ENCODE measurements at regions not wholly inside any gene's neighbourhood (a gene's known extent, or its start where the extent isn't known, plus 50 kb on each side); places are given as distances from the start of the nearest gene placed in this dataset.
A peak's percentile ranks its signal among the peaks of the same experiment; 100 is the strongest.

DNA sequence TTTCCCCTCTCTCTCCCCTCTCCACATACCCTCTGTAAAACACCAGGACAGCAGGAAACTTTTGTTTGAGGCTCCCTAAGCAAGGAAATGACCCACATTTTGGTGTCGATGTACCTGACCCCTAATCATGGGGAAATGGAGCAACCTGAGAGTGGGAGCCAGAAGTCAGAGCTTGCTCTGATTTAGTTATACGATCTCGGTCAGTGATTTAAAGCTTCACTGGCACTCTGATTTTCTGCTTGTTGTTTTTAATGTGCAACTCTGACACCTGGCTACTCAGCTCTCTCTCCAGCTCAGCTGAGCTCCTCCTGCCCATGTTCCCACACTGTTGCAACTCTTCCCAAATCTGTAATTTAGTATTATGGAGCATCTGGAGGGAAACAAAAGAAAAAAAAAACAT lies 408.6 kb downstream of the ADAM29 start:
- H3K27ac ChIP-seq = no peak overlapping the region
- peaks cover 4% of the 10 kb centered on the region; the same call in 1 of the 3 replicates for H3K4me1 ChIP-seq
- no peaks in the 10 kb centered on the region for H3K9me3 ChIP-seq
- POLR2A ChIA-PET = no interaction called here
- H3K4me3 ChIP-seq = no peak overlapping the region
- WGBS (ENCODE audit: missing lambda C conversion rate) = 94% methylated on average over 3 of the region's 3 CpGs
- no peak overlapping the region for H3K4me2 ChIP-seq
- CTCF ChIA-PET = no interaction called here
- TF ChIP-seq MYC (IDR thresholded peaks at IDR 0.05; ENCODE audit: borderline replicate concordance, low read length) (no peak), ZSCAN20 (CRISPR knock-in tag; IDR thresholded peaks at IDR 0.05) (no peak)
- TF ChIP-seq, protein P1, sequence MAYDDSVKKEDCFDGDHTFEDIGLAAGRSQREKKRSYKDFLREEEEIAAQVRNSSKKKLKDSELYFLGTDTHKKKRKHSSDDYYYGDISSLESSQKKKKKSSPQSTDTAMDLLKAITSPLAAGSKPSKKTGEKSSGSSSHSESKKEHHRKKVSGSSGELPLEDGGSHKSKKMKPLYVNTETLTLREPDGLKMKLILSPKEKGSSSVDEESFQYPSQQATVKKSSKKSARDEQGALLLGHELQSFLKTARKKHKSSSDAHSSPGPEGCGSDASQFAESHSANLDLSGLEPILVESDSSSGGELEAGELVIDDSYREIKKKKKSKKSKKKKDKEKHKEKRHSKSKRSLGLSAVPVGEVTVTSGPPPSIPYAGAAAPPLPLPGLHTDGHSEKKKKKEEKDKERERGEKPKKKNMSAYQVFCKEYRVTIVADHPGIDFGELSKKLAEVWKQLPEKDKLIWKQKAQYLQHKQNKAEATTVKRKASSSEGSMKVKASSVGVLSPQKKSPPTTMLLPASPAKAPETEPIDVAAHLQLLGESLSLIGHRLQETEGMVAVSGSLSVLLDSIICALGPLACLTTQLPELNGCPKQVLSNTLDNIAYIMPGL (CRISPR knock-in tag; IDR thresholded peaks at IDR 0.05; ENCODE audit: borderline replicate concordance) = no peak
- FAIRE-seq (no peak), DNase-seq (ENCODE audit: low read depth in 1 of 2, low spot score in 1 of 2) (no peak), ATAC-seq (no peak)

DNA sequence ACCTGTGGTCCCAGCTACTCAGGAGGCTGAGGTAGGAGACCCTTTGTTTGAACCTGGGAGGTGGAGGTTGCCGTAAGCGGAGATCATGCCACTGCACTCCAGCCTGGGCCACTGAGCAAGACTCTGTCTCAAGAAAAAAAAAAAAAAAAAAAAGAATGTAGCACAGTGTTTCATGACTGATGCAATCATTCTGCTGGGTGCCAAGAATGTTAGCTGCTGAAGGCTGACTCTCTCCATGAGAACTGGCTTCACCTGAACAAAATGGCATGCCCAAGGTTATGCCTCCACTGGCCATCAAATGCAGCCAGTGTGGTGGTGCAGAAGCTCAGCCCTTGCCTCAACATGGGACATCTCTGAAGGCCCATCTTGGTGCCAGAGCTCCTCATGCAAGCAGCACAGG lies 412.1 kb downstream of the ADAM29 start:
- POLR2A ChIA-PET = no interaction called here
- DNase-seq (ENCODE audit: low read depth in 1 of 2, low spot score in 1 of 2) (no peak), FAIRE-seq (no peak), ATAC-seq (no peak)
- no peak overlapping the region for H3K4me3 ChIP-seq
- TF ChIP-seq MAZ (IDR thresholded peaks at IDR 0.05; ENCODE audit: borderline replicate concordance, low read depth, low read length) (no peak), NPAS2 (CRISPR knock-in tag; IDR thresholded peaks at IDR 0.05; ENCODE audit: borderline replicate concordance) (no peak), HOXB13 (CRISPR knock-in tag; IDR thresholded peaks at IDR 0.05; ENCODE audit: low read depth) (no peak), FOSL2 (IDR thresholded peaks at IDR 0.05) (no peak), FOSL2 (CRISPR knock-in tag; IDR thresholded peaks at IDR 0.05) (no peak), EP300 (IDR thresholded peaks at IDR 0.05) (no peak), FOXS1 (CRISPR knock-in tag; IDR thresholded peaks at IDR 0.05) (no peak), KDM5A (IDR thresholded peaks at IDR 0.05) (no peak), ZNF302 (CRISPR knock-in tag; IDR thresholded peaks at IDR 0.05) (no peak), BHLHE40 (IDR thresholded peaks at IDR 0.05; ENCODE audit: low read depth, low read length) (no peak), CBX8 (IDR thresholded peaks at IDR 0.05) (no peak), ZC3H11A (IDR thresholded peaks at IDR 0.05) (no peak), JUNB (IDR thresholded peaks at IDR 0.05) (no peak), RARB (CRISPR knock-in tag; IDR thresholded peaks at IDR 0.05) (no peak), SREBF2 (IDR thresholded peaks at IDR 0.05) (no peak), HEYL (CRISPR knock-in tag; IDR thresholded peaks at IDR 0.05) (no peak), CHD4 (IDR thresholded peaks at IDR 0.05; ENCODE audit: borderline replicate concordance) (no peak)
- TF ChIP-seq, protein P1 (CRISPR knock-in tag; IDR thresholded peaks at IDR 0.05; ENCODE audit: borderline replicate concordance) = no peak
- no peaks in the 10 kb centered on the region; the same call in 2 of the 3 replicates for H3K4me1 ChIP-seq
- H3K4me2 ChIP-seq = no peak overlapping the region
- WGBS (ENCODE audit: missing lambda C conversion rate) = 100% methylated on average over 1 of the region's 2 CpGs
- no peaks in the 10 kb centered on the region for H3K9me3 ChIP-seq
- CTCF ChIA-PET = no interaction called here
- peak overlapping the region in 1 of 2 experiments; percentile 46; a peak in 2 of 6 replicates for H3K27ac ChIP-seq

GRCh38 chr4:175330652-175331051 lies 412.5 kb downstream of the ADAM29 start:
- TF ChIP-seq, protein P2, sequence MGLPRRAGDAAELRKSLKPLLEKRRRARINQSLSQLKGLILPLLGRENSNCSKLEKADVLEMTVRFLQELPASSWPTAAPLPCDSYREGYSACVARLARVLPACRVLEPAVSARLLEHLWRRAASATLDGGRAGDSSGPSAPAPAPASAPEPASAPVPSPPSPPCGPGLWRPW (IDR thresholded peaks at IDR 0.05) = no peak
- TF ChIP-seq ESRRA (IDR thresholded peaks at IDR 0.05; ENCODE audit: borderline replicate concordance, low read length) (no peak), NPAS2 (CRISPR knock-in tag; IDR thresholded peaks at IDR 0.05; ENCODE audit: borderline replicate concordance) (no peak), POLR2AphosphoS2 (conservative IDR thresholded peaks at IDR 0.05; ENCODE audit: low read length) (no peak), CHD2 (IDR thresholded peaks at IDR 0.05; ENCODE audit: low read length, partially characterized antibody) (no peak), RNF2 (IDR thresholded peaks at IDR 0.05; ENCODE audit: borderline replicate concordance, low read depth) (no peak)
- TF ChIP-seq, protein P3, sequence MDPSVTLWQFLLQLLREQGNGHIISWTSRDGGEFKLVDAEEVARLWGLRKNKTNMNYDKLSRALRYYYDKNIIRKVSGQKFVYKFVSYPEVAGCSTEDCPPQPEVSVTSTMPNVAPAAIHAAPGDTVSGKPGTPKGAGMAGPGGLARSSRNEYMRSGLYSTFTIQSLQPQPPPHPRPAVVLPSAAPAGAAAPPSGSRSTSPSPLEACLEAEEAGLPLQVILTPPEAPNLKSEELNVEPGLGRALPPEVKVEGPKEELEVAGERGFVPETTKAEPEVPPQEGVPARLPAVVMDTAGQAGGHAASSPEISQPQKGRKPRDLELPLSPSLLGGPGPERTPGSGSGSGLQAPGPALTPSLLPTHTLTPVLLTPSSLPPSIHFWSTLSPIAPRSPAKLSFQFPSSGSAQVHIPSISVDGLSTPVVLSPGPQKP (IDR thresholded peaks at IDR 0.05; ENCODE audit: low read depth, low read length) = no peak
- Histone ChIP-seq H3K4me2 (no peak overlapping the region), H3K9me3 (no peaks in the 10 kb centered on the region), H3K4me1 (no peaks in the 10 kb centered on the region), H3K4me3 (no peak overlapping the region), H3K27ac (peak overlapping the region in 1 of 2 experiments; percentile 46; a peak in 2 of 6 replicates)
- no peak for FAIRE-seq
- WGBS (ENCODE audit: missing lambda C conversion rate) = 71% methylated on average over 2 of the region's 2 CpGs
- peak in 1 of 2 experiments; percentile 37; a peak in 1 of 6 replicates for ATAC-seq
- CTCF ChIA-PET = no interaction called here
- DNase-seq (ENCODE audit: low read depth in 1 of 2, low spot score in 1 of 2) = peak in 1 of 2 experiments; percentile 12
- POLR2A ChIA-PET = no interaction called here
